Mucosa of stomach (tissue), 1 donor: ENCODE measurements at regions not wholly inside any gene's neighbourhood (a gene's known extent, or its start where the extent isn't known, plus 50 kb on each side); places are given as distances from the start of the nearest gene placed in this dataset.
A peak's percentile ranks its signal among the peaks of the same experiment; 100 is the strongest.

ENCODE experiments used
- H3K27me3 ChIP-seq: one replicate; pipeline ENCODE4 v1.7.0; 2013; ENCODE audit warnings: mild to moderate bottlenecking, low read length; ENCODE audit not compliant: control insufficient read depth, insufficient read depth
- H3K36me3 ChIP-seq: one replicate; pipeline ENCODE4 v1.7.0; 2013; ENCODE audit warnings: low read length; ENCODE audit not compliant: control insufficient read depth, insufficient read depth
- H3K4me1 ChIP-seq: one replicate; pipeline ENCODE4 v1.7.0; 2013; ENCODE audit warnings: mild to moderate bottlenecking, low read length; ENCODE audit not compliant: control insufficient read depth, insufficient read depth
- H3K4me3 ChIP-seq: one replicate; pipeline ENCODE4 v1.7.0; 2013; ENCODE audit warnings: low read length
- H3K9ac ChIP-seq: one replicate; pipeline ENCODE4 v1.7.0; 2013; ENCODE audit warnings: mild to moderate bottlenecking, low read length, moderate library complexity
- H3K9me3 ChIP-seq: one replicate; pipeline ENCODE4 v1.7.0; 2013; ENCODE audit warnings: mild to moderate bottlenecking, low read length, moderate library complexity; ENCODE audit not compliant: control insufficient read depth
- donor health status: Pancreatic carcinoma.

DNA sequence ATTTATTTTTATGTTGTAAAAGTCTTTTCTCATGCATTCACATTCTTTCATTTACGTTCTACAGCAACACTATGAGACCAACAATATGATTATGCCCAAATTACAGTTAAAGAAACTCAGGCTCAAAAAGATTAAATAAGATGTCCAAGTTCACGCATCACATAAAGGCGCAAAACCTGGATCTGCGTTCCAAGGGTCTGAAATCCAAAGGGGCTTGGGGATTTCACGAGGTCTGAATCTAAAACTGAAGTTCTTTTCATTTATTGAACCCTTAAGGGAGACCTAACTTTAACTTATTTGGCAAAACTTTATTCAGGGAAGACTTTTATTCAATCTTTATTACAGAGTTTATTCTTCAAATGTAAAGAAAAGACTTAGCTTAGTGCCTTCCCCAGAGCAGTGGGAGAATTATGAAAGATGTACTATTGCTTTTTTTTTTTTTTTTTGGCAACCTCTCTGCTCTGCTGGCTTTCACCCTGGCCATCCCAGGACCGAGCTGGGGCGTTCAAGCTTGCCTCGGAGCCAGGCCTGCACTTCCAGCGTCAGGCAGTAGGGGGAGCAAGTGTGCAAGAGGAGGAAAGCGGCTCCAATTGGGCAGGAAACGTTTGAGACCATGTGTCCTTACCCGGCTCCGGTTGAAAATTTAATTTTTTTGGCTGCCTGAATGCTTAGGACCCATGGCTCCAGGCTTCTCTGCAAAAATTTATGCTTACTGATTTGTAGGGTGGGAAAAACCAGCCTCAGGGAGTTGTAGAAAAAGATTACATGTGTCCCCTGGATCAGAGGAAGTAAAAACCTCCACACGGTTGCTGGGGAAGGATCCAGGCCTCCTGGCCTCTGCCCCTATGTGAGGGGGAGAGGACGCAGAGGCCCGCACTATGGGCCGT lies 344.3 kb upstream of the KLF3 start:
- Histone ChIP-seq H3K4me3 (peak overlapping the region; percentile 0), H3K27me3 (no peaks in the 10 kb centered on the region)

DNA sequence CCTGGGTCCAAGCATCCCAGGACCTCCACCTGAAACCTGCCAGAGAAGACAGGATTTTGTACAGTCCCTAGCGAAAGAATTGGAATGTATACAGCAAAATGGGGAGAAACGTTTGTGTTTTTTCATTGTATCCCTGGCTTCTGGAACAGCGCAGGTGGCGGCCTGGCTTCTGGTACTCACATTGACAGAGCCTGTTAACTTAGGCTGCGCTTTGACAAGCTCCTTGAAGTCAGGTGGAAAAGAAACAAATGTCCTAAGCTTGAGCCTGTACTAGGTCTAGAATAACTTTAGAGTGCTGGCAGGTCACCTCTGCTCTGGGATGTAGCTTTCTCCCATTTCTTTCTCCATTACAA lies 343.7 kb upstream of the KLF3 start:
- Histone ChIP-seq H3K4me3 (no peak overlapping the region), H3K36me3 (no peaks in the 10 kb centered on the region), H3K9ac (peak overlapping the region; percentile 61), H3K27me3 (no peaks in the 10 kb centered on the region), H3K4me1 (peaks cover 21% of the 10 kb centered on the region), H3K9me3 (no peaks in the 10 kb centered on the region)

More for the DNA sequence above, 344.3 kb upstream of the KLF3 start:
- Histone ChIP-seq H3K36me3 (no peaks in the 10 kb centered on the region), H3K4me1 (peaks cover 26% of the 10 kb centered on the region), H3K9me3 (no peaks in the 10 kb centered on the region), H3K9ac (peak overlapping the region; percentile 61)

- no peaks in the 10 kb centered on the region for H3K27me3 ChIP-seq
- H3K4me3 ChIP-seq: no peak overlapping the region
- H3K9me3 ChIP-seq: no peaks in the 10 kb centered on the region
- peaks cover 21% of the 10 kb centered on the region for H3K4me1 ChIP-seq
- no peaks in the 10 kb centered on the region for H3K36me3 ChIP-seq
- H3K9ac ChIP-seq: no peak overlapping the region
Measured at GRCh38 chr4:38320833-38321232, 343.2 kb upstream of the KLF3 start.

DNA sequence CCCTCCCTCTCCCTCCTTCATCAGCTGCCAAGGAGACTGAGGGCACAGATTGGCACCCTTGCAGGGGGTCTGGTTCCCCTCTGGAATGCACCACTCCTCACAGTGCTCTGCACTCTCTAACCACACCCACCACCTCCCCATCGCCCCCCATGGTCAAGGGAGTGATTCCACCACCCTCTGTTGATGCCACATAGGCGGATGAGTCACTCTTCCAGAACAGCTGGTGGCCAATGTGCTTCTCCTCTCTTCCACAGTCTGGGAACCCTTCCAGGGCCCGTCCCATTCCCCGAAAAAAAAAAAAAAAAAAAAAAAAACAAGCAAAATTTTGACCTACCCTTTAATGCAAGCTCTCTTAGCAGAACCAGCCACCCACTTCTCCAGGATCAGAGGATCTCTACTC lies 341.3 kb upstream of the KLF3 start:
- Histone ChIP-seq H3K9ac (no peak overlapping the region), H3K9me3 (no peaks in the 10 kb centered on the region), H3K4me1 (peaks cover 21% of the 10 kb centered on the region), H3K36me3 (no peaks in the 10 kb centered on the region), H3K4me3 (no peak overlapping the region), H3K27me3 (no peaks in the 10 kb centered on the region)

DNA sequence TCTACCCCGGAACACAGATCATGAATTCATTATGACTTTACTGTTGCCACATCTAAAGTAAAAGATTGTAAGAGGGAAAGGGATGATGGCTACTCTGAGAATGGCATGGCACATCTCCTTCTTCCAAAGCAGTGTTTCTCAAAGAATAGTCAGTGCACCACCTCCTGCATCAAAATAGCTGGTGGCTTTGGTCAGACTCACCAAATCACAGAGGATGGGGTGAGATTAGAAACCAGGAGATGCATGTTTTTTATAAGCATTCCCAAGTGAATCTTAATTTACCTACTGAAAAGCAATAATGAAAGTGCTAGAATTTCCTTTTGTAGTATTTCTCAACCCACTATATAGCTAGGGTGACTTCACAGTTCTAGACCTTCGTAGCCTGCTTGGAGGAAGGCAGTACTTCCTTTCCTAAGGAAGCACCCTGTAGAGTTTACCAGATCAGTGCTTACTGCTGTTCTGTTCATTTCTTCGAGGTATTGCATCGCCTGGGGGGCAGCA lies 340.8 kb upstream of the KLF3 start:
- H3K9me3 ChIP-seq: no peaks in the 10 kb centered on the region
- no peaks in the 10 kb centered on the region for H3K36me3 ChIP-seq
- peaks cover 19% of the 10 kb centered on the region for H3K4me1 ChIP-seq
- H3K4me3 ChIP-seq: no peak overlapping the region
- H3K9ac ChIP-seq: no peak overlapping the region
- H3K27me3 ChIP-seq: no peaks in the 10 kb centered on the region

DNA sequence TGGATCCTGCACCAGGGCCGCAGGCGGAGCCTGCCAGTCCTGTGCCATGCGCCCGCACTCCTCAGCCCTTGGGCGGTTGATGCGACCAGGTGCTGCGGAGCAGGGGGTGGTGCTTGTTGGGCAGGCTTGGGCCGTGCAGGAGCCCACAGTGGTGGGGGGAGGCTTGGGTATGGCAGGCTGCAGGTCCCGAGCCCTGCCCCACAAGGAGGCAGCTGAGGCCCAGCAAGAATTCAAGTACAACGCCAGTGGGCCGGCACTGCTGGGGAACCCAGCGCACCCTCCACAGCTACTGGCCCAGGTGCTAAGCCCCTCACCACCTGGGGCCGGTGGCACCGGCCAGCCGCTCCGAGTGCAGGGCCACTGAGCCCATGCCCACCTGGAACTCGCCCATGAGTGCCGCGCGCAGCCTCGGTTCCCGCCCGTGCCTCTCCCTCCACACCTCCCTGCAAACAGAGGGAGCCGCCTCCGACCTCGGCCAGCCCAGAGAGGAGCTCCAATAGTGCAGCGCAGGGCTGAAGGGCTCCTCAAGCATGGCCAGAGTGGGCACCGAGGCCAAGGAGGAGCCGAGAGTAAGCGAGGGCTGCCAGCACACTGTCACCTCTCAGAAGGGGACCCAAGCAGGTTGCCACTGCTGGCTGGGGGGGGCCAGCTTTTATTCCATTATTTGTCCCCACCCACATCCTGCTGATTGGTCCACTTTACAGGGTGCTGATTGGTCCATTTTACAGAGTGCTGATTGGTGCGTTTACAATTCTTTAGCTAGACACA lies 339.0 kb upstream of the KLF3 start:
- Histone ChIP-seq H3K9ac (no peak overlapping the region), H3K27me3 (no peaks in the 10 kb centered on the region), H3K4me3 (no peak overlapping the region), H3K36me3 (no peaks in the 10 kb centered on the region), H3K9me3 (no peaks in the 10 kb centered on the region), H3K4me1 (peaks cover 14% of the 10 kb centered on the region)

DNA sequence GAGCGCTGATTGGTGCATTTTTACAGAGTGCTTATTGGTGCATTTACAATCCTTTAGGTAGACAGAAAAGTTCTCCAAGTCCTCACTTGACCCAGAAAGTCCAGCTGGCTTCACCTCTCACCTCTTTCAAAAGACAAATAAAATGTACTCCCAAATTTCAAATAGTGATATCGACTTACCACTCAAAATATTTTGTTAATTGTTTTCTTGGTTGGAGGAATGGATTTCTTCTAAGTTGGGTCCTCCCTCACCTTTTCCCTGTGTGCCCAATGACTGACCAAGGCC lies 338.4 kb upstream of the KLF3 start:
- H3K4me1 ChIP-seq: peaks cover 9% of the 10 kb centered on the region
- H3K27me3 ChIP-seq: no peaks in the 10 kb centered on the region
- H3K36me3 ChIP-seq: no peaks in the 10 kb centered on the region
- no peaks in the 10 kb centered on the region for H3K9me3 ChIP-seq
- H3K9ac ChIP-seq: no peak overlapping the region
- no peak overlapping the region for H3K4me3 ChIP-seq

DNA sequence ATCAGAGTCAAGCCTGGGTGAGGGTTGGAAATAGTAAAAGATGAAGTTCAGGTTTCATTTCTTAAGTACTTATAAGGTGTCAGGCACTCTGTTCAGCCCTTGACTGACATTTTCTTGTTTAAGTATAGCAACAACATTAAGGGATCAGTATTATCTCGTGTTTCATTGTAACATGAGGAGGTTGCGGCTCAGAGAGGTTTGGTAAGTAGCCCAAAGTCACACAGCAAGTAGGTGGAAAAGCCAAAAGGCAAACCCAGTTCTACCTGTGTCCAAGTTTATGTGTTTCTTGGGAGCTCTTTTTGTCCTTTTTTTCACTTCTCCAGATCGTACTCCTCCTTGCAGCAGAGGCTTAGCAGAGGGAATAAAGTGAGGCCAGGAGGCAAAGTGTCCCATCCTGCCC lies 337.5 kb upstream of the KLF3 start:
- Histone ChIP-seq H3K9ac (no peak overlapping the region), H3K9me3 (no peaks in the 10 kb centered on the region), H3K27me3 (no peaks in the 10 kb centered on the region), H3K4me3 (no peak overlapping the region), H3K4me1 (peaks cover 9% of the 10 kb centered on the region), H3K36me3 (no peaks in the 10 kb centered on the region)

- no peaks in the 10 kb centered on the region for H3K36me3 ChIP-seq
- H3K27me3 ChIP-seq: no peaks in the 10 kb centered on the region
- H3K9me3 ChIP-seq: no peaks in the 10 kb centered on the region
- H3K4me1 ChIP-seq: peaks cover 9% of the 10 kb centered on the region
- H3K4me3 ChIP-seq: no peak overlapping the region
- H3K9ac ChIP-seq: no peak overlapping the region
Measured at GRCh38 chr4:38327174-38327573, 336.8 kb upstream of the KLF3 start.

DNA sequence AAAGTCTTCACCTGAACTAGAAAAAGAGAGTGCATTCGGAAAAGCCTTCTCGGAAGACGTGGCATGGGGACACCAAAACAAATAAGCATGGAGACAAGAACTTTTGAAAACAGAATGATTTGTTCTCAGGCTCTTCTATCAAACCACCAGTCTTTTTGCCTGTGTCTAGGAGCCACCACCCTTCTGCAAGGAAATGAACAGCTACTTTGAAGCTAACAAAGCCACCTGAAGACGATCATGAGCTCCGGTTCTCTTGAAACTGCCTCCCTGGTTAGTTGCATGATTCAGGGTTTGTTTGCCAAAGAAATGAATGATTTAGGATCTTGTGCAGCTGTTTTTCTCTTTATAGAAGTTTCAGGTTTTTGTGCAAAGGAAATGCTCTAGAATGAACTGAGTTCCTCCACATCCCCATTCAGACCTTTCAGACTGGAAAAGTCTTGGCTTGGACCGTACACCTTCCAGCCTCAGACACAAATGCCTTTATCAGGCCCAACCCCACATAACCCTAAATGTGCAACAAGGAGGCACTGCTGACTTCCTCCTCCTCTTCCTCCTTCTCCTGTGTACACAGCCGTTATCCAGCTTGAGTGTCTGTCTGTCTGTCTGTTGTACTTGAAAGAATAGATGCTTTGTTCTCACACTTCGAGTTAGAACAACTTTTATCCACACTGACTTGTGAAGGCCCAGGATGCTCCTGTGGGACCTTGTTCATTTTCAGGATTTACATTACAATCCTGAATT lies 334.8 kb upstream of the KLF3 start:
- H3K36me3 ChIP-seq: no peaks in the 10 kb centered on the region

DNA sequence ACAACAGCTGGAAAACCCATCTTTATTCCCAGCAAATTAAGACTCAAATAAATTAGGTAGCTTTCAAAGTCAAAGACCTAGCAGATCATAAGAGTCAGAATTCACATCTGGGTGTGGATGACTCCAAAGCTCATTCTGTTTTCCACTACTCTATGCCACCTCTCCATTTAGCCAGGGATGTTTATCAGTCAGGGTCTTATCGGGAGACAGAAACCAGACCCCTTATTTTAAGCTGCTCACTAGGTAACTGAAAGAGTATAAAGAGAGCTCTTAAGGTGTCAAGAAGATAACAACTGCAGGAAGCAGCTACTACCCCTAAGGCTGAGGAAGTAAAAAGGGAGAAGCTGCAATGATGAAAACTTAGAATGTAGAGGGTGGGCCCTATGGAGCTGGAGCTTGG lies 333.7 kb upstream of the KLF3 start:
- Histone ChIP-seq H3K4me3 (no peak overlapping the region), H3K4me1 (peaks cover 9% of the 10 kb centered on the region), H3K27me3 (no peaks in the 10 kb centered on the region), H3K36me3 (no peaks in the 10 kb centered on the region), H3K9ac (no peak overlapping the region), H3K9me3 (no peaks in the 10 kb centered on the region)

More for the DNA sequence above, 334.8 kb upstream of the KLF3 start:
- no peaks in the 10 kb centered on the region for H3K27me3 ChIP-seq
- peaks cover 9% of the 10 kb centered on the region for H3K4me1 ChIP-seq
- H3K9ac ChIP-seq: no peak overlapping the region
- no peak overlapping the region for H3K4me3 ChIP-seq
- H3K9me3 ChIP-seq: no peaks in the 10 kb centered on the region

GRCh38 chr4:38330936-38331335 lies 333.1 kb upstream of the KLF3 start:
- Histone ChIP-seq H3K36me3 (no peaks in the 10 kb centered on the region), H3K4me3 (no peak overlapping the region), H3K27me3 (no peaks in the 10 kb centered on the region), H3K4me1 (peaks cover 9% of the 10 kb centered on the region), H3K9ac (no peak overlapping the region), H3K9me3 (no peaks in the 10 kb centered on the region)
